GM21717 (cell line): ENCODE measurements at regions not wholly inside any gene's neighbourhood (a gene's known extent, or its start where the extent isn't known, plus 50 kb on each side); places are given as distances from the start of the nearest gene placed in this dataset.
"Not testable (repeated sequence)": the region's sequence is repeated elsewhere in the genome, so short reads cannot be mapped to it uniquely, and the experiment has no call there.

Source experiments
- ATAC-seq: cut with Tn5 transposase; IDR thresholded peaks from one replicate; pipeline ENCODE4 v1.9.1; 2021; ENCODE audit warnings: mild to moderate bottlenecking, moderate library complexity; ENCODE audit not compliant: unreplicated experiment

DNA sequence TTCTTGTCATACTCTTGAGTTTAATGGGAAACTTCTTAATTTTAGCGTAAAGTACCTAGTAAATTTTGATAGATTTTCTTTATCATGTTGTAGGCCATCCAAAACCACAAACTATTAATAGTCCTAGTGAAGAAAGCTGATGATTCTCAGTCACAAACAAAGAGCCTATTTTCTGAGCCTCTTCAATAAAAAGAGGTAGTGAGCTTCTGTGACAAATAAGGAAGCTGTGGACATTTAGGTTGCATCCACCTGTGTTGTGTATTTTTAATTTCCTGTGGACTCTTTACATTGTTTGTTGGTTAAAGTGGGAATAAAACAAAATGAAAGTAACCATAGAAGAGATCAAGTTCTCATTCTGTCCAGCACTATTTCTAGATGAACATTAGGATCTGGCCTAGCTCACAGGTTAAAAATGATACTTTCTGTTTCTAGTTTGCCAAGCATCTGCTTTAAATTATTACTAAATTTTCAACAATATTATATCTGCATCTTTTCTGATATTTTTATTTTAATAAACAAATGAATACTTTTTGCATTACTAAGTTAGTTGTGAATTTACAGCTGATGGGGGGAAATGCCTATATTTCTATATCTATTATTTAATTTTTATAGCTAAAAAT, 702.2 kb upstream of the ADGRL4 start:
- ATAC-seq = no peak

DNA sequence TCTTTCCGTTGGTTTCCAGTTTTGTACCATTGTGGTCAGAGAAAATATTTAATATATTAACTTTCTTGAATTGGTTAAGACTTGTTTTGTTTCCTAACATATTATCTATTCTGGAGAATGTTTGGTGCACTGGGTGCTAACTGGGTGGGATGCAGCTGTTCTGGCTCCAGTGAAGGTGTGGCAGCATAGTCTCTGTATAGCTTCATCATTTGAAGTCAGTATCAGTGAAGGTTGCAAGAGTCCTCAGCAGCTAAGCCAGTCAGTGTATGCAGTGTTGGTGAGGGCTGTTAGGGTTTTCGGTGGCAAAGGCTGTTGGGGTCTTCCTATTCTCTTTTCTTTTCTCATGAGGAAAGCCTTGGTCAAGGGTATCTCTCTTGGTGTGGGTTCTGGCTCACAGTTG, 698.7 kb upstream of the ADGRL4 start:
- no peak for ATAC-seq

DNA sequence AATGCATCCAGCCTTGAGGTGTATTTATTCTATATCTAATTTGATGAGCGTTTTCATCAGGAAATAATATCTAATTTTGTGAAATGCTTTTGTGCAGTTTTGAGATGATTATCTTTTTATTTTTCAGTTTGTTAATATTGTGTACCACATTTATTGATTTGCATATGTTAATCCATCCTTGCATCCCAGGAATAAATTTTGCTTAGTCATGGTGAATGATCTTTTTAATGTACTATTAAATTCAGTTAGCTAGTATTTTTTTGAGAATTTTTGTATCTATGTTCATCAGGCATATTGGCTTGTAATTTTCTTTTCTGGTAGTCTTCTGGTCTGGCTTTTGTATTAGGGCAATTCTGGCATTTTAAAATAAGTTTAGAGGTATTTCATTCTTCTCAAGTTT, 697.5 kb upstream of the ADGRL4 start:
- no peak for ATAC-seq

DNA sequence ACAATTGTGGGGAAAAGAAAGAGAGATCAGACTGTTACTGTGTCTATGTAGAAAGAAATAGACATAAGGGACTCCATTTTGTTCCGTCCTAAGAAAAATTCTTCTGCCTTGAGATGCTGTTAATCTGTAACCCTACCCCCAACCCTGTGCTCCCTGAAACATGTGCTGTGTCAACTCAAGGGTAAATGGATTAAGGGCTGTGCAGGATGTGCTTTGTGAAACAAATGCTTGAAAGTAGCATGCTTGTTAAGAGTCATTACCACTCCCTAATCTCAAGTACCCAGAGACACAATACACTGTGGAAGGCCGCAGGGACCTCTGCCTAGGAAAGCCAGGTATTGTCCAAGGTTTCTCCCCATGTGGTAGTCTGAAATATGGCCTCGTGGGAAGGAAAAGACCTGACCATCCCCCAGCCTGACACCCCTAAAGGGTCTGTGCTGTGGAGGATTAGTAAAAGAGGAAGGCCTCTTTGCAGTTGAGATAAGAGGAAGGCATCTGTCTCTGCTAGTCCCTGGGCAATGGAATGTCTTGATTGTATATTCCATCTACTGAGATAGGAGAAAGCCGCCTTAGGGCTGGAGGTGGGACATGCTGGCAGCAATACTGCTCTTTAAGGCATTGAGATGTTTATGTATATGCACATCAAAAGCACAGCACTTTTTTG, 695.9 kb upstream of the ADGRL4 start:
- ATAC-seq = not testable (repeated sequence)

GRCh38 chr1:79695138-79695537, 688.6 kb upstream of the ADGRL4 start:
- ATAC-seq = peak; percentile 90

GRCh38 chr1:79694241-79694640, 687.7 kb upstream of the ADGRL4 start:
- ATAC-seq = no peak

DNA sequence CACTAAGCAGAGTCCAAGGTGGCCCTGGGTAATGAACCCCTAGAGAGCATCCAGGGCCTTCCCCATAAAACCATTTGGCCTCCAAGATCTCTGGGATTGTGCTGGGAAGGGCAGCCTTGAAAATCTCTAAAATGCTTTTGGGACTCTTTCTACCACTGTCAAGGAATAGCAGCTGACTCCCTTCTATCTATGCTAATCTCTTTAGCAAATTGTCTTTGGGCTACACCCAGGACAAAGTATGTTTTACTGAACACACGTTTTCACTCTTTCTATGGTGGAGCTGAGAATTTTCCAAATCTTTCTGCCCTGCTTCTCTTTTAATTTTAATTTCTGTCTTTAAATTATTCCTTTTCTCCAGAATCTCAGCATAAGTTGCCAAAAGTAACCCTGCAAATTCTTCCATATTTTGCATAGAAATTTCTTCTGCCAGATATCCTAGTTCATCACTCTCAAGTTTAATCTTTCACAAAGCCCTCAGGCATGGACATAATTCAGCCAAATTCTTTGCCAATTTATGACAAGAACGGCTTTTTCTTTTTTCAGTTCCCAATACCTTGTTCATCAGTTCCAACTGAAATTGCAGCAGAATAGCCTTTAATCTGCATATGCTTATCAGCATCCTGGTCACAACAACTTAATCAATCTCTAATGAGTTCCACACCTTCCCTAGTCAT, 687.0 kb upstream of the ADGRL4 start:
- no peak for ATAC-seq

DNA sequence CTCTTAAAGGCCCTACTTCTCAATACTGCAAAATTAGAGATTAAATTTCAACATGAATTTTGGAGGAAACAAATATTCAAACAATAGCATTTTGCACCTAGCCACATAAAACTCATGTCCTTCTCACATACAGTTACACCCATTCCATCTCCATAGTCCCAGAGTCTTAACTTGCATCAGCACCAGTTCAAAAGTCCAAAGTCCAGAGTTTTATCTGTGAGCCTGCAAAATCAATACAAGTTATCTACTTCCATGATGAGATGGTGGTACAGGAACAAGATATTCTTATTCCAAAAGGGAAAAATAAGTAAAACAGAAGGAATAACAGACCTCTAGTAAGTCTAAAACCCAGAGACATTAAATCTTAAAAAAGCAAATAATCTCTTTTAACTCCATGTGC, 686.0 kb upstream of the ADGRL4 start:
- ATAC-seq = no peak

GRCh38 chr1:79688932-79689331, 682.4 kb upstream of the ADGRL4 start:
- ATAC-seq = no peak

DNA sequence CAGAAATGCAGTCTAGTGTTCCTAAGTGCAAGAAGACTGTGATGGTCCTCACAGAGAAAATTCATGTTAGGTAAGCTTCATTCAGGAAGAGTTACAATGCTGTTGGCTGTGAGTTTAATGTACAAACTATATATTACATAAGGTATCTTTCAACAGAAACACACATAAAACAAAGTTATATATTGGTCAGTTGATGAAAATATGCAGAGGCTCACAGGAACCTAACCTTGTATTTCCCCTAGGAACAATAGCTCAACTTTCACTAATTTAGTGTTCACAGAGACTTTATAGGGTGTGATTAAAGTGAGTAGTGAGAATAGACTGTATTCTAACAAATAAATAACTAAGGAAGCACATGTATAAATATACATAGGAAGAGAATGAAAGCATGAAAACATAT, 676.9 kb upstream of the ADGRL4 start:
- ATAC-seq = no peak

DNA sequence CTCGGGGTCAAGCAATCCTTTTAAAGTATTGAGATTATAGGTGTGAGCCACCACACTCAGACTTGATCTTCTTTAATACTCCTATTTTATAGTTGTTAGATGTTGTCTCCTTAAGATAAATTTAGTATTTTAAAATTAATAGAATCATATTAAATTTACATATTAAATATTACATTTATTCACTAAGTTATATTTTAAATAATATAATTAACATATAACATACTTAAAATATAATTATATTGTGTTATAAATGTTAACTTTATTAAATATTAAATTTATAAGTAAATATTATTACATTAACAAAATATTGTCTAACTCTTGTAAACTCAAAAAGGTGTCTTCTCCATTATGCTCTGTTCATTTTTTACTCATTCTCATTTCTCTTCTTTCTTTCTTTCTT, 675.9 kb upstream of the ADGRL4 start:
- no peak for ATAC-seq

DNA sequence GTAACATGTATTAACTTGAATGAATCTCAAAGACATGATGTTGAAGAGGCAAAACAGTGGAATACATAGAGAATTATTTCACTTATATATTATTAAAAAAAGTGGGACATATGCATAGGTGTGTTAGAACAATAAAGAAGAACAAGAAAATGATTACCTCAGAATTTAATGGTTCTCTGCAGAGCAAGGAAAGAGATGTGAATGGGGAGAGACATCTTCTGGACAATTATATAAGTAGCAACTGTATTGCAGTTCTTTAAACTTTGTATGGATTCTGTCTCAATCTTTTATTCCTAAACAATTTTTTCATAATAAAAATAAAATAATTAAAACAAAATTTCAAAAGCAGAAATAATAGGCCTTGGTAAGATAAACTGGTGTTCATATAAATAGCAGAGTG, 674.9 kb upstream of the ADGRL4 start:
- no peak for ATAC-seq

GRCh38 chr1:79679916-79680315, 673.4 kb upstream of the ADGRL4 start:
- ATAC-seq = no peak

- peak; percentile 88 for ATAC-seq
Measured at GRCh38 chr1:79667848-79668696, 661.5 kb upstream of the ADGRL4 start.

GRCh38 chr1:79667166-79667565, 660.6 kb upstream of the ADGRL4 start:
- ATAC-seq = no peak

DNA sequence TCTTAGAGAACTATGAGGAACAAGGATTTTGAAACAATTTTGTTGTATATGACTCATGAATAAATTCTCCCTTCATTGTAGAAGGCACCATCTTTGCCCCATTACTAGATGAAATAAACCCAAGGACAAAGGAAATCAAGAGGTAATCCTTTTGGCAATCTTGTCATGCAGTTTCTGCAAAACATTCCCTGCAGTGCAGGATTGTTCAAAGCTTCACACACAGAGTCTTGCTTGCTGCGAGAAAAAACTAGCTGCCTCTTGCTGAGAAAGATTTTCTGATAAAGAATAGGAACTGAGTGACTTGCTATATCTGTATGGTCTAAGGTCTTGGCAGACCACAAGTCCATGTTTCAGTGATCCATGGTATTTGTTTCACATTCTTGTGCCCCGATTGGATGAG, 657.4 kb upstream of the ADGRL4 start:
- ATAC-seq = no peak

DNA sequence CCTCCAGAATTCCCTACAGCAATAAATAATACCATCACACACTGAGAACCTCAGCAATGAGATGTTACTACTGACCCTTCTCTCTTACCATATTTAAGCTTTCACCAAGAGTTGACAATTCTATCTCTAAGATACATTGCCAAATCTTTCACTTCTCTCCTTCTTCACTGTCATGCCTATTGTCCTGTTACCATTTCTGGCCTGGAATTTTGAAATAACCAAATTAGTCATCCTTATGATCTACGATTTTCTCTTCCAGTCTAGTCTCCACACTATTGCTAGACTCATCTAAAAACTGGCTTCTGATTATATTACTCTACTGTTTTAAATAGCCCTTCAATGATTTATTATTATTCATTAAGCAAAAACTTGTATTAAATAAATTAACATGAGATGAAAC, 656.1 kb upstream of the ADGRL4 start:
- ATAC-seq = no peak

- no peak for ATAC-seq
Measured at GRCh38 chr1:79660129-79660528, 653.6 kb upstream of the ADGRL4 start.

GRCh38 chr1:79657951-79658658, 651.6 kb upstream of the ADGRL4 start:
- no peak for ATAC-seq

DNA sequence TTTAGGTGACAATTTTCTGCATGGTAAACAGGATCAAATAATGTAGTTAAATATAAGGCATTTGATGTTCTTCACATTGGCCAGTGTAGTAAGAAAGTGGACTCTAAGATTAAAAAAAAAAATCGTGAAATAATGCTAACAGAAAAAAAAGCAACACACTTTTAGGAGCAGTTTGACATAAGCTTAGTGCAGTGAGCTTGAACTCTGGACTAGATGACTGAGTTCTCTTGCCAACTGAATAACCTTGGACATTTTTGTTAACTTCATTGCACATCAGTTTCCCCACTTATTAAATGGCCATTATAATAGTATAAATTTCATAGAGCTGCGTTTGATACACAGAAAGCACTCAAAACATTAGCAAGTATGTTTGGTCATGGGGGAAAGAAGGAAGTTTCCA, 649.3 kb upstream of the ADGRL4 start:
- no peak for ATAC-seq

DNA sequence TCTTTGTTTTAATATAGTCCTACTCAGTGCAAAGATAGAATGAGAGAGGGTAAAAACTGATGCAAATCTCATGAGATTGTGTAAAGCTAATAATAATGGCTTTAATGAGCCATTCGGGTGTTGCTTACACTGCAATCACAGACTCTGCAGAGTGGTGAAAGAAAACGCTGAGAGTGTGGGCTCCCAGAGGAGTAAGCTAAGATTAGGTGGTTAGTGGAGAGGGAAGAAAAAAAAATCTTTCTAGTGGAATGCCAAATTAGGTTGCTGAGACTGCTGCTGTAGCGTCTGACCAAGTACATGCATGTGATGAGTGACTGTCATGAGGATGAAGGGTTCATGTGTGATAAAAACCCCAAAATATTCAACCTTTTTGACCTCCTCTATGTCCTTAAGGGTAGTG, 645.9 kb upstream of the ADGRL4 start:
- ATAC-seq = no peak
